ENCODE measurements at regions not wholly inside any gene's neighbourhood (a gene's known extent, or its start where the extent isn't known, plus 50 kb on each side); places are given as distances from the start of the nearest gene placed in this dataset.
"Not testable (repeated sequence)": the region's sequence is repeated elsewhere in the genome, so short reads cannot be mapped to it uniquely, and the experiment has no call there.

DNA sequence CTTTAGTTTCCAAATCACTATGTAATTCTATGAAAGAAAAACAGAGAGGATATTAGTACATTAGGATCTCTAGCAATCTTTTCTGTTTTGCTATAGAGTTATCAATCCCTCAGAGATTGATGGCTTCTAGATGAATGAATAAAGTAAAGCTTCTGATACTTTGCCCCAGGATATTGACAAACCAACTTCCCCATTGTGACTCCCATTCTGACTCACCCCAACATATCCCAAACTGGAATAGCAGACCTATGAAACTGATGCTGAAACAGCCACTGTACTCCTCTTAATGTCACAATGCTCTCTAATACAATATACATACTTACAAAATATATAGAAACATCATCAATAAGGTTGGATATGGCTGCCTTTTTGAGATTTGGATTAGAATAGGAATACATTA, 442.1 kb upstream of the NR5A2 start:
- no peak for DNase-seq
- TF ChIP-seq POLR2AphosphoS5 (IDR thresholded peaks at IDR 0.05): no peak
- TF ChIP-seq EP300 (IDR thresholded peaks at IDR 0.05): no peak
- no peak for TF ChIP-seq CTCF (IDR thresholded peaks at IDR 0.05)
- TF ChIP-seq POLR2A (IDR thresholded peaks at IDR 0.05): no peak
- H3K36me3 ChIP-seq: no peaks in the 10 kb centered on the region

DNA sequence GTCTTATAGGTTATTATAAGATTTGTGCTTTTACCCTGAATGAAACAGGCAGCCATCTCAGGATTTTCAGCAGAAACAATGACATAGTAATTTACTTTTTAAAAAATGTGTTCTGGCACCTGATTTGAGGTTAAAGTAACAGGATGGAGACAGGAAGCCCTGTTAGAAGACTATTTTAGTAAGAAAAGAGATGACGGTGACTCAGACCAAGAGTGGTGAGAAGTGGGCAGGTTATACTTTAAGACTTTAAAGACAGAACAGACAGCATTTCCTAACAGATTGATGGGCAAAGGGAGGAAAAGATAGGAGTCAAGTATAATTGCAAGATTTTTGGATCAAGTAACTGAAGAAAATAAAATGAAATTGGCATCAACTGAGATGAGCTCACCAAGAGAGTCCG, 436.8 kb upstream of the NR5A2 start:
- no peak for DNase-seq
- no peak for ATAC-seq (ENCODE audit: low FRiP score in 2 of 2)
- WGBS, 2 donors: 68 to 78% methylated on average over 2 of the region's 2 CpGs

More for the DNA sequence above, 442.1 kb upstream of the NR5A2 start:
- ATAC-seq (ENCODE audit: low FRiP score in 2 of 2): no peak
- Histone ChIP-seq H3K9me3 (no peaks in the 10 kb centered on the region), H3K4me3 (no peak overlapping the region), H3K4me1 (no peaks in the 10 kb centered on the region), H3K27me3 (no peaks in the 10 kb centered on the region), H3K27ac (no peak overlapping the region)

DNA sequence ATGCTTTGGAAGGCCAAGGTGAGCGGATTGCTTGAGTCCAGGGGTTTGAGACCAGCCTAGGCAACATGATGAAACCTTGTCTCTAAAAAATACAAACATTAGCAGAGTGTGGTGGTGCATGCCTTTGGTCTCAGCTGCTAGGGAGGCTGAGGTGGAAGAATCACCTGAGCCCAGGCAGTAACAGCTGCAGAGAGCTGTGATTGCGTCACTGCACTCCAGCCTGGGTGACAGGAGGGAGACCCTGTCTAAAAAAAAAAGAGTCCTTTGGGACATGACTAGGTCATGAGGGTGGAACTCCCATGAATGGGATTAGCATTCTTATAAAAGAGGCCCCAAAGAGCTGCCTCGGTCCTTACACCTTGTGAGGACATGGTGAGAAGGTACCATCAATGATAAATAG, 436.0 kb upstream of the NR5A2 start:
- DNase-seq (no peak), ATAC-seq (ENCODE audit: low FRiP score in 2 of 2) (no peak)
- Histone ChIP-seq H3K4me1 (no peaks in the 10 kb centered on the region), H3K9me3 (no peaks in the 10 kb centered on the region), H3K4me3 (no peak overlapping the region), H3K27ac (no peak overlapping the region), H3K36me3 (no peaks in the 10 kb centered on the region), H3K27me3 (no peaks in the 10 kb centered on the region)
- 97 to 100% methylated on average over 3 of the region's 3 CpGs for WGBS, 2 donors
- TF ChIP-seq CTCF (IDR thresholded peaks at IDR 0.05) (no peak), POLR2A (IDR thresholded peaks at IDR 0.05) (no peak), POLR2AphosphoS5 (IDR thresholded peaks at IDR 0.05) (no peak)

More for the DNA sequence above, 436.8 kb upstream of the NR5A2 start:
- H3K4me3 ChIP-seq: no peak overlapping the region
- H3K27ac ChIP-seq: no peak overlapping the region
- no peaks in the 10 kb centered on the region for H3K36me3 ChIP-seq
- H3K4me1 ChIP-seq: no peaks in the 10 kb centered on the region
- H3K9me3 ChIP-seq: no peaks in the 10 kb centered on the region
- TF ChIP-seq EP300 (IDR thresholded peaks at IDR 0.05) (no peak), POLR2A (IDR thresholded peaks at IDR 0.05) (no peak), POLR2AphosphoS5 (IDR thresholded peaks at IDR 0.05) (no peak), CTCF (IDR thresholded peaks at IDR 0.05) (no peak)
- H3K27me3 ChIP-seq: no peaks in the 10 kb centered on the region

GRCh38 chr1:199593475-199593874, 434.0 kb upstream of the NR5A2 start:
- 75 to 81% methylated on average over 6 of the region's 6 CpGs for WGBS, 2 donors
- H3K9me3 ChIP-seq: no peaks in the 10 kb centered on the region
- H3K4me3 ChIP-seq: no peak overlapping the region
- H3K4me1 ChIP-seq: no peaks in the 10 kb centered on the region
- no peaks in the 10 kb centered on the region for H3K27me3 ChIP-seq
- no peak for TF ChIP-seq POLR2AphosphoS5 (IDR thresholded peaks at IDR 0.05)
- no peak for TF ChIP-seq CTCF (IDR thresholded peaks at IDR 0.05)
- TF ChIP-seq EP300 (IDR thresholded peaks at IDR 0.05): no peak
- TF ChIP-seq POLR2A (IDR thresholded peaks at IDR 0.05): no peak
- no peak for DNase-seq
- no peaks in the 10 kb centered on the region for H3K36me3 ChIP-seq
- no peak for ATAC-seq (ENCODE audit: low FRiP score in 2 of 2)
- no peak overlapping the region for H3K27ac ChIP-seq

DNA sequence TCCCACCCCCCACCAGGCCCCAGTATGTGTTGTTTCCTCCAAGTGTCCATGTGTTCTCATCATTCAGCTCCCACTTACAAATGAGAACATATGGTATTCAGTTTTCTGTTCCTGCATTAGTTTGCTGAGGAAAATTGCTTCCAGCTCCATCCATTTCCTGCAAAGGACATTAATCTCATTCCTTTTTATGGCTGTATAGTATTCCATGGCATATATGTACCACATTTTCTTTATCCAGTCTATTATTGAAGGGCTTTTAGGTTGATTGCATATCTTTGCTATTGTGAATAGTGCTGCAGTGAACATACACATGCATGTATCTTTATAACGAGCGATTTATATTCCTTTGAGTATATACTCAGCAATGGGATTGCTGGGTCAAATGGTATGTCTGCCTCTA, 431.1 kb upstream of the NR5A2 start:
- H3K4me3 ChIP-seq; H3K27ac ChIP-seq; ATAC-seq (ENCODE audit: low FRiP score in 2 of 2); H3K36me3 ChIP-seq; H3K4me1 ChIP-seq; H3K9me3 ChIP-seq; H3K27me3 ChIP-seq; DNase-seq: not testable (repeated sequence)
- 92 to 100% methylated on average over 2 of the region's 2 CpGs for WGBS, 2 donors

Measured in upper lobe of left lung (tissue), 6 donors.